ENCODE measurements at regions not wholly inside any gene's neighbourhood (a gene's known extent, or its start where the extent isn't known, plus 50 kb on each side); places are given as distances from the start of the nearest gene placed in this dataset.

GRCh38 chr7:36005876-36006275 lies 147.2 kb upstream of the EEPD1 start:
- no peaks in the 10 kb centered on the region for H3K9me3 ChIP-seq
- no peaks in the 10 kb centered on the region for H3K27me3 ChIP-seq (replicated peaks in 1 of 7)
- no peaks in the 10 kb centered on the region for H3K4me1 ChIP-seq
- intact Hi-C loops (cut with DNase I; ENCODE audit: low total_unique reads) = no loop called here
- H3K27ac ChIP-seq = no peak overlapping the region
- TF ChIP-seq POLR2AphosphoS5 (IDR thresholded peaks at IDR 0.05) = no peak
- no peak for TF ChIP-seq CTCF (IDR thresholded peaks at IDR 0.05 in 8 of 11, conservative IDR thresholded peaks at IDR 0.05 in 3 of 11)
- TF ChIP-seq POLR2A (IDR thresholded peaks at IDR 0.05) = no peak
- no peak for DNase-seq
- no peaks in the 10 kb centered on the region for H3K36me3 ChIP-seq
- no peak overlapping the region for H3K4me3 ChIP-seq

- DNase-seq = no peak
These were observed 146.3 kb upstream of the EEPD1 start for GRCh38 chr7:36006636-36007229.

GRCh38 chr7:36010656-36011587 lies 142.1 kb upstream of the EEPD1 start:
- intact Hi-C loops (cut with DNase I; ENCODE audit: low total_unique reads) = no loop called here

More at GRCh38 chr7:36006636-36007229, 146.3 kb upstream of the EEPD1 start:
- TF ChIP-seq CTCF (IDR thresholded peaks at IDR 0.05 in 8 of 11, conservative IDR thresholded peaks at IDR 0.05 in 3 of 11) (no peak), POLR2AphosphoS5 (IDR thresholded peaks at IDR 0.05) (no peak), POLR2A (IDR thresholded peaks at IDR 0.05) (no peak)
- Histone ChIP-seq H3K27ac (no peak overlapping the region), H3K4me1 (no peaks in the 10 kb centered on the region), H3K4me3 (no peak overlapping the region), H3K36me3 (no peaks in the 10 kb centered on the region), H3K9me3 (no peaks in the 10 kb centered on the region), H3K27me3 (replicated peaks in 1 of 7) (no peaks in the 10 kb centered on the region)
- WGBS, 5 donors = 89 to 98% (median 93%) methylated on average over 5 of the region's 5 CpGs
- intact Hi-C loops (cut with DNase I; ENCODE audit: low total_unique reads) = no loop called here

More at GRCh38 chr7:36010656-36011587, 142.1 kb upstream of the EEPD1 start:
- WGBS, 5 donors = 79 to 94% (median 91%) methylated on average over 11 of the region's 11 CpGs
- DNase-seq = no peak
- Histone ChIP-seq H3K36me3 (no peaks in the 10 kb centered on the region), H3K4me3 (no peak overlapping the region), H3K27ac (no peak overlapping the region), H3K9me3 (no peaks in the 10 kb centered on the region), H3K27me3 (replicated peaks in 1 of 7) (no peaks in the 10 kb centered on the region), H3K4me1 (no peaks in the 10 kb centered on the region)
- TF ChIP-seq CTCF (IDR thresholded peaks at IDR 0.05 in 8 of 11, conservative IDR thresholded peaks at IDR 0.05 in 3 of 11) (no peak), POLR2AphosphoS5 (IDR thresholded peaks at IDR 0.05) (no peak), POLR2A (IDR thresholded peaks at IDR 0.05) (no peak)

All from spleen (tissue), 11 donors.